H1 (cell line): ENCODE measurements at regions not wholly inside any gene's neighbourhood (a gene's known extent, or its start where the extent isn't known, plus 50 kb on each side); places are given as distances from the start of the nearest gene placed in this dataset.

Experiments used
- CTCF ChIA-PET: fragments of 300-600 bp; sonication (Branson Sonifier 250); formaldehyde crosslinking; loops from one replicate; lab custom pipeline; 2021; ENCODE audit not compliant: partially characterized antibody; lab: Charles Lee
- POLR2A ChIA-PET: fragments of 300-600 bp; sonication (Branson Sonifier 250); formaldehyde crosslinking; loops from one replicate; lab custom pipeline; 2021; ENCODE audit warnings: inconsistent platforms; ENCODE audit not compliant: partially characterized antibody; lab: Charles Lee
- DNase-seq, 2 experiments: peaks; one replicate each; pipeline versions ENCODE4 v3.0.0 to v3.0.0-alpha.2; 2010 to 2022; ENCODE audit warnings: low spot score in 2 of 2, low read depth in 1 of 2, mixed read lengths in 1 of 2
- FAIRE-seq: peaks from 2 replicates; lab custom pipeline; 2011; peaks lifted over from hg19 to GRCh38; lab: Jason Lieb, UNC
- H2AFZ ChIP-seq: 2 replicates; pipeline ENCODE4 v1.8.1; 2012; ENCODE audit warnings: low read length, inconsistent platforms
- H2AK5ac ChIP-seq: 2 replicates; pipeline ENCODE4 v1.6.1; 2013; ENCODE audit warnings: low read depth, low read length
- H2BK120ac ChIP-seq: replicated peaks from 2 replicates; pipeline ENCODE3; 2013; ENCODE audit warnings: low read depth, low read length, inconsistent platforms
- H2BK12ac ChIP-seq: 2 replicates; pipeline ENCODE4 v1.6.1; 2013; ENCODE audit warnings: low read depth, low read length
- H2BK15ac ChIP-seq: 2 replicates; pipeline ENCODE4 v1.6.1; 2013; ENCODE audit warnings: low read length
- H2BK20ac ChIP-seq: 2 replicates; pipeline ENCODE4 v1.6.1; 2013; ENCODE audit warnings: low read length
- H2BK5ac ChIP-seq: 2 replicates; pipeline ENCODE4 v1.6.1; 2013; ENCODE audit warnings: low read depth, low read length
- H3K14ac ChIP-seq: 2 replicates; pipeline ENCODE4 v1.6.1; 2013; ENCODE audit warnings: inconsistent platforms; ENCODE audit not compliant: insufficient read length
- H3K18ac ChIP-seq: 2 replicates; pipeline ENCODE4 v1.6.1; 2013; ENCODE audit warnings: low read length; ENCODE audit errors: extremely low read depth
- H3K23ac ChIP-seq: 2 replicates; pipeline ENCODE4 v1.6.1; 2013; ENCODE audit warnings: inconsistent platforms; ENCODE audit not compliant: insufficient read length
- H3K23me2 ChIP-seq: 2 replicates; pipeline ENCODE4 v1.6.1; 2013; ENCODE audit warnings: low read depth, low read length
- H3K27ac ChIP-seq: 2 replicates; pipeline ENCODE4 v1.6.1; 2011; ENCODE audit warnings: low read depth, low read length, inconsistent platforms
- H3K27me3 ChIP-seq, 4 experiments: replicated peaks in 1 of 4; 1 replicate in 1 of 4; 2 replicates in 3 of 4; pipeline versions ENCODE4 v1.6.1 to v1.8.1; 2011 to 2013; ENCODE audit warnings: low read length in 3 of 4, mild to moderate bottlenecking in 3 of 4, inconsistent platforms in 2 of 4, mixed read lengths in 2 of 4, moderate library complexity in 1 of 4; ENCODE audit not compliant: control insufficient read depth in 3 of 4, insufficient read depth in 3 of 4; ENCODE audit errors: extremely low read depth in 1 of 4
- H3K36me3 ChIP-seq, 4 experiments: 2 replicates each; pipeline versions ENCODE4 v1.6.1 to v1.8.1; 2011 to 2013; ENCODE audit warnings: mild to moderate bottlenecking in 4 of 4, low read length in 3 of 4, moderate library complexity in 2 of 4, control low read depth in 1 of 4, inconsistent platforms in 1 of 4; ENCODE audit not compliant: insufficient read depth in 4 of 4, control insufficient read depth in 2 of 4
- H3K4ac ChIP-seq: replicated peaks from 2 replicates; pipeline ENCODE3; 2013; ENCODE audit warnings: low read length, low read depth, mixed read lengths, inconsistent platforms; ENCODE audit not compliant: insufficient read length
- H3K4me1 ChIP-seq, 4 experiments: replicated peaks in 1 of 4; 1 replicate in 1 of 4; 2 replicates in 3 of 4; pipeline versions ENCODE4 v1.6.1 to v1.8.1; 2011 to 2013; ENCODE audit warnings: low read length in 3 of 4, inconsistent platforms in 2 of 4, mixed read lengths in 1 of 4; ENCODE audit not compliant: insufficient read depth in 4 of 4, control insufficient read depth in 3 of 4
- H3K4me2 ChIP-seq, 2 experiments: 2 replicates each; pipeline versions ENCODE4 v1.6.1 to v1.8.1; 2011 to 2013; ENCODE audit warnings: low read depth in 2 of 2, low read length in 2 of 2, control low read depth in 1 of 2, inconsistent platforms in 1 of 2, mild to moderate bottlenecking in 1 of 2; ENCODE audit not compliant: insufficient read depth in 1 of 2
- H3K4me3 ChIP-seq, 4 experiments: fragments of 200-600, 300-600 bp in 1 of 4; sonication (generic), shearing (Covaris generic), sonication (Bioruptor Twin) in 1 of 4; 2 replicates each; pipeline versions ENCODE4 v1.5.1 to v1.8.1; 2011 to 2016; ENCODE audit warnings: low read length in 4 of 4, low read depth in 3 of 4, control low read depth in 2 of 4, inconsistent platforms in 2 of 4, mild to moderate bottlenecking in 2 of 4, mixed read lengths in 1 of 4, moderate library complexity in 1 of 4; ENCODE audit not compliant: insufficient read depth in 2 of 4; ENCODE audit errors: extremely low read depth in 1 of 4
- H3K56ac ChIP-seq: replicated peaks from 2 replicates; pipeline ENCODE3; 2013; ENCODE audit warnings: low read depth, mild to moderate bottlenecking, mixed read lengths, low read length, inconsistent platforms; ENCODE audit not compliant: insufficient read length
- H3K79me1 ChIP-seq: 2 replicates; pipeline ENCODE4 v1.6.1; 2013; ENCODE audit warnings: low read depth, low read length, control low read depth
- H3K79me2 ChIP-seq, 2 experiments: 2 replicates each; pipeline versions ENCODE4 v1.6.1 to v1.8.1; 2012 to 2013; ENCODE audit warnings: low read length in 2 of 2, mild to moderate bottlenecking in 2 of 2, inconsistent platforms in 1 of 2; ENCODE audit not compliant: insufficient read depth in 2 of 2, control insufficient read depth in 1 of 2
- H3K9ac ChIP-seq, 4 experiments: replicated peaks in 1 of 4; 1 replicate in 1 of 4; 2 replicates in 3 of 4; pipeline versions ENCODE4 v1.6.1 to v1.8.1; 2011 to 2013; ENCODE audit warnings: low read depth in 3 of 4, low read length in 3 of 4, control low read depth in 2 of 4, mild to moderate bottlenecking in 2 of 4, moderate library complexity in 2 of 4, inconsistent platforms in 1 of 4; ENCODE audit errors: extremely low read depth in 1 of 4
- H3K9me3 ChIP-seq, 2 experiments: 2 replicates each; pipeline versions ENCODE4 v1.6.1 to v1.8.1; 2012 to 2013; ENCODE audit warnings: mild to moderate bottlenecking in 2 of 2, moderate library complexity in 2 of 2, control low read depth in 1 of 2, inconsistent platforms in 1 of 2, low read depth in 1 of 2, low read length in 1 of 2, mixed read lengths in 1 of 2; ENCODE audit not compliant: insufficient read depth in 2 of 2
- H4K20me1 ChIP-seq, 2 experiments: replicated peaks in 1 of 2; 2 replicates each; pipeline versions ENCODE3 to v1.8.1; 2011 to 2013; ENCODE audit warnings: inconsistent platforms in 2 of 2, low read length in 2 of 2, mild to moderate bottlenecking in 1 of 2; ENCODE audit not compliant: insufficient read depth in 2 of 2, control insufficient read depth in 1 of 2
- H4K5ac ChIP-seq: 2 replicates; pipeline ENCODE4 v1.6.1; 2013; ENCODE audit warnings: low read length, low read depth, mixed read lengths, inconsistent platforms; ENCODE audit not compliant: insufficient read length
- H4K8ac ChIP-seq: 2 replicates; pipeline ENCODE4 v1.8.0; 2013; ENCODE audit warnings: mild to moderate bottlenecking, moderate library complexity, low read length, inconsistent platforms; ENCODE audit not compliant: insufficient read depth; ENCODE audit errors: extremely low read depth
- H4K91ac ChIP-seq: replicated peaks from 2 replicates; pipeline ENCODE3; 2013; ENCODE audit warnings: low read length, mixed read lengths, inconsistent platforms; ENCODE audit not compliant: insufficient read length
- SIX5 ChIP-seq: IDR thresholded peaks from 2 replicates; pipeline ENCODE4 v1.6.1; 2011; ENCODE audit warnings: mild to moderate bottlenecking, low read depth, low read length
- SP2 ChIP-seq: IDR thresholded peaks from 2 replicates; pipeline ENCODE4 v1.6.1; 2012; ENCODE audit warnings: mild to moderate bottlenecking, low read length, inconsistent platforms
- TEAD4 ChIP-seq: IDR thresholded peaks from 2 replicates; pipeline ENCODE4 v1.6.1; 2012; ENCODE audit warnings: low read depth, low read length, inconsistent platforms, mixed read lengths
- ZNF274 ChIP-seq: IDR thresholded peaks from 2 replicates; pipeline ENCODE4 v1.7.0; 2012; ENCODE audit warnings: low read length, borderline replicate concordance; ENCODE audit errors: extremely low read depth
- WGBS, 2 experiments: shearing (Covaris generic) in 1 of 2; methylation state at CpG; one replicate each; pipeline versions ENCODE4 v1.1.6 to v1.1.7; 2013 to 2015; ENCODE audit warnings: low lambda C conversion rate in 2 of 2, mixed read lengths in 2 of 2, inconsistent platforms in 1 of 2, low coverage in 1 of 2, missing lambda C conversion rate in 1 of 2; ENCODE audit not compliant: insufficient replicate concordance in 2 of 2, insufficient coverage in 1 of 2, insufficient read length in 1 of 2; ENCODE audit errors: extremely low coverage in 1 of 2, missing lambda C conversion rate in 1 of 2; 5-methylcytosine and 5-hydroxymethylcytosine counted together

DNA sequence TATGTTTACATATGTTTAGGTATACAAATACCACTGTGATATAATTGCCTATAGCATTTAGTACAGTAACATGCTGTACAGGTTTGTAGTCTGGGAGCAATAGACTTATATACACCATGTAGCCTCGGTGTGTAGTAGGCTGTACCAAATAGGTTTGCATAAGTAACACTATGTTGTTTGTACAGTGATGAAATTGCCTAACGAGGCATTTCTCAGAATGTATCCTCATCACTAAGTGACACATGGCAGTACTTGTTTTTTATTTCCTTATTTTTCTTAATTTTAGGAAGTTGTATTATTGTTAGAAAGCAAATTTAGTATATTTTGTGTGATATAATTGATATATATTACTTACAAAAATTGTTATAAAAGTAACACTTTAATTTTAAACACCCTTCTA, 840.9 kb downstream of the LTN1 start:
- Histone ChIP-seq H2BK20ac (no peak overlapping the region), H2BK15ac (no peak overlapping the region), H2BK120ac (no peak overlapping the region), H3K9me3 (no peaks in the 10 kb centered on the region), H2AFZ (no peak overlapping the region), H2BK12ac (no peak overlapping the region), H3K36me3 (no peaks in the 10 kb centered on the region), H3K79me2 (no peaks in the 10 kb centered on the region), H3K56ac (no peak overlapping the region), H3K23ac (no peak overlapping the region), H3K18ac (no peak overlapping the region), H3K4ac (no peak overlapping the region), H2AK5ac (no peak overlapping the region), H3K27me3 (no peaks in the 10 kb centered on the region), H3K4me3 (no peak overlapping the region), H4K5ac (no peak overlapping the region), H2BK5ac (no peak overlapping the region), H3K4me2 (no peak overlapping the region), H3K4me1 (no peaks in the 10 kb centered on the region), H4K91ac (no peak overlapping the region), H3K23me2 (no peaks in the 10 kb centered on the region), H4K20me1 (no peaks in the 10 kb centered on the region), H3K79me1 (no peaks in the 10 kb centered on the region), H3K14ac (no peak overlapping the region), H3K27ac (no peak overlapping the region), H3K9ac (no peak overlapping the region), H4K8ac (no peak overlapping the region)
- CTCF ChIA-PET: no interaction called here
- FAIRE-seq (no peak), DNase-seq (no peak)
- 98% methylated on average over 2 of the region's 2 CpGs; no CpG with 5 or more reads in 1 of the 2 experiments for WGBS, 2 experiments
- POLR2A ChIA-PET: no interaction called here
- TF ChIP-seq SP2: no peak
- TF ChIP-seq TEAD4: no peak
- no peak for TF ChIP-seq ZNF274
- TF ChIP-seq SIX5: no peak
